Prostate gland (tissue), 2 donors: ENCODE measurements at regions not wholly inside any gene's neighbourhood (a gene's known extent, or its start where the extent isn't known, plus 50 kb on each side); places are given as distances from the start of the nearest gene placed in this dataset.
"Not testable (repeated sequence)": the region's sequence is repeated elsewhere in the genome, so short reads cannot be mapped to it uniquely, and the experiment has no call there.

Source experiments
- DNase-seq: peaks from one replicate; pipeline ENCODE4 v3.0.0-alpha.2; 2019; ENCODE audit warnings: low spot score
- H3K27ac ChIP-seq, 2 donors: fragments of 200-600 bp; sonication (generic); 2 replicates each; pipeline ENCODE4 v1.5.1; 2017 to 2019
- H3K27me3 ChIP-seq: fragments of 200-600 bp; sonication (generic); replicated peaks from 2 replicates; pipeline ENCODE4 v1.5.1; 2019; ENCODE audit not compliant: insufficient read depth
- H3K36me3 ChIP-seq, 2 donors: fragments of 200-600 bp; sonication (generic); 1 replicate in 1 of 2; 2 replicates in 1 of 2; pipeline versions ENCODE4 v1.5.1 to v1.8.1; 2017 to 2019
- H3K4me1 ChIP-seq: fragments of 200-600 bp; sonication (generic); replicated peaks from 2 replicates; pipeline ENCODE4 v1.5.1; 2019
- H3K4me3 ChIP-seq, 2 donors: fragments of 200-600 bp; sonication (generic); 2 replicates each; pipeline ENCODE4 v1.5.1; 2017 to 2019
- H3K9me3 ChIP-seq: fragments of 200-600 bp; sonication (generic); 2 replicates; pipeline ENCODE4 v1.5.1; 2017
- CTCF ChIP-seq, 4 experiments: fragments of 200-600 bp in 2 of 4; fragments of 450-650 bp in 2 of 4; sonication (generic) in 2 of 4; IDR thresholded peaks; 1 replicate in 3 of 4; 2 replicates in 1 of 4; pipeline ENCODE4 v1.5.1; 2016 to 2019; ENCODE audit warnings: antibody characterized with exemption in 4 of 4, mild to moderate bottlenecking in 2 of 4, moderate library complexity in 2 of 4
- POLR2A ChIP-seq: fragments of 450-650 bp; IDR thresholded peaks from one replicate; pipeline ENCODE4 v1.6.1; 2016; ENCODE audit warnings: antibody characterized with exemption, mild to moderate bottlenecking
- POLR2AphosphoS5 ChIP-seq: sonication (generic); formaldehyde crosslinking; IDR thresholded peaks from one replicate; pipeline ENCODE4 v1.6.1; 2017; ENCODE audit warnings: antibody characterized with exemption
- WGBS: methylation state at CpG from one replicate; pipeline ENCODE4 v1.1.5; 2018; 5-methylcytosine and 5-hydroxymethylcytosine counted together
- intact Hi-C: fragments of 100-400 bp; cut with DNase I; formaldehyde crosslinking; loops from one replicate; pipeline ENCODE4 v1.14.2; 2022

DNA sequence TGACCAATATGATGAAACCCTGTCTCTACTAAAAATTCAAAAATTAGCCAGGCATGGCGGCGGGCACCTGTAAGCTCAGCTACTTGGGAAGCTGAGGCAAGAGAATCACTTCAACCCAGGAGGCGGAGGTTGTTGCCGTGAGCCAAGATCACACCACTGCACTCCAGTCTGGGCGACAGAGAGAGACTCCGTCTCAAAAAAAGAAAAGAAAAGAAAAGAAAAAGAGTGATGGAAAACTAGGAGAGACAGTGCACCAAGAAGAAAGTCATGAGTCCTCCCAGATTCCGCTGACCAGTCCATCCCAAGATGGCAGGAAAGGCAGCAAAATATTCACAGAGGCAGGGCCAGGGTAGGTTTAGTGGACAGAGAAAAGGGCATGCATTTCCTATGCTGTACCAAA, 226.9 kb downstream of the ASMT start:
- no peaks in the 10 kb centered on the region for H3K4me1 ChIP-seq
- no peak overlapping the region for H3K27ac ChIP-seq
- TF ChIP-seq POLR2AphosphoS5 (no peak), POLR2A (no peak), CTCF (IDR thresholded peaks at IDR 0.05) (no peak)
- no peaks in the 10 kb centered on the region for H3K36me3 ChIP-seq
- intact Hi-C loops: no loop called here
- no peak overlapping the region for H3K4me3 ChIP-seq
- H3K9me3 ChIP-seq: no peaks in the 10 kb centered on the region
- 95% methylated on average over 7 of the region's 7 CpGs for WGBS
- DNase-seq: no peak
- no peaks in the 10 kb centered on the region for H3K27me3 ChIP-seq

- H3K36me3 ChIP-seq, H3K4me1 ChIP-seq, H3K4me3 ChIP-seq, H3K9me3 ChIP-seq, DNase-seq, H3K27me3 ChIP-seq, H3K27ac ChIP-seq, intact Hi-C loops: not testable (repeated sequence)
- 93% methylated on average over 4 of the region's 4 CpGs for WGBS
Measured at GRCh38 chrX:1847000-1847399, 232.1 kb downstream of the ASMT start.

- H3K36me3 ChIP-seq, intact Hi-C loops, H3K4me1 ChIP-seq, H3K4me3 ChIP-seq, H3K9me3 ChIP-seq, H3K27ac ChIP-seq, DNase-seq, H3K27me3 ChIP-seq: not testable (repeated sequence)
- 68% methylated on average over 2 of the region's 2 CpGs for WGBS
Measured at GRCh38 chrX:1847790-1848189, 232.9 kb downstream of the ASMT start.

- intact Hi-C loops: no loop called here
- Histone ChIP-seq H3K27ac (no peak overlapping the region), H3K27me3 (no peaks in the 10 kb centered on the region), H3K36me3 (no peaks in the 10 kb centered on the region), H3K4me1 (no peaks in the 10 kb centered on the region), H3K4me3 (no peak overlapping the region), H3K9me3 (no peaks in the 10 kb centered on the region)
- 80% methylated on average over 6 of the region's 6 CpGs for WGBS
- DNase-seq: no peak
- TF ChIP-seq POLR2AphosphoS5 (no peak), POLR2A (no peak), CTCF (IDR thresholded peaks at IDR 0.05) (no peak)
Measured at GRCh38 chrX:1851527-1851926, 236.7 kb downstream of the ASMT start.

DNA sequence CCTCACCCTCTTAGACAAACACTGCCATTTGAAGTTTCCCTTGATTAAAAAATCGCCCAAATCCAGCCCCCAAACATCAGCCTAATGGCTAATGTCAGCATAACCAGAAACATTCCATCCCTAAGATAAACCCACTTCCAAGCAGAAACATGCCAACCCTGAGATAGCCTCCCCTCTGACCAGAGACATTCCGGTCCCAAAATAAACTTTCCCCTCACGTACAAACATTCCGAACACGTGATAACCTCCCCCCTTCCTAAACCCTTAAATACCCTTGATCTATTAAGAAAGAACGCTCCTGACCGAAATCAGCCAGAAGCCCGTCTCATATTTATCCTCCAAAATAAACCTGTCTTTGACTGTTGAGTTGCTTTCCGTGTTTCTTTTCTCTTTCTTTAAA, 237.2 kb downstream of the ASMT start:
- intact Hi-C loops: no loop called here

GRCh38 chrX:1853447-1853846, 238.6 kb downstream of the ASMT start:
- intact Hi-C loops: no loop called here
- H3K27ac ChIP-seq: no peak overlapping the region
- TF ChIP-seq CTCF (IDR thresholded peaks at IDR 0.05) (no peak), POLR2AphosphoS5 (no peak), POLR2A (no peak)
- H3K27me3 ChIP-seq: no peaks in the 10 kb centered on the region
- no peaks in the 10 kb centered on the region for H3K36me3 ChIP-seq
- WGBS: 83% methylated on average over 3 of the region's 3 CpGs
- no peaks in the 10 kb centered on the region for H3K4me1 ChIP-seq
- no peaks in the 10 kb centered on the region for H3K9me3 ChIP-seq
- no peak for DNase-seq
- H3K4me3 ChIP-seq: no peak overlapping the region

More for the DNA sequence above, 237.2 kb downstream of the ASMT start:
- Histone ChIP-seq H3K9me3 (no peaks in the 10 kb centered on the region), H3K4me3 (no peak overlapping the region), H3K27ac (no peak overlapping the region), H3K36me3 (no peaks in the 10 kb centered on the region), H3K4me1 (no peaks in the 10 kb centered on the region), H3K27me3 (no peaks in the 10 kb centered on the region)
- TF ChIP-seq CTCF (IDR thresholded peaks at IDR 0.05) (no peak), POLR2A (no peak), POLR2AphosphoS5 (no peak)
- 82% methylated on average over 9 of the region's 9 CpGs for WGBS
- no peak for DNase-seq
